ENCODE measurements at regions not wholly inside any gene's neighbourhood (a gene's known extent, or its start where the extent isn't known, plus 50 kb on each side); places are given as distances from the start of the nearest gene placed in this dataset.
"Not testable (repeated sequence)": the region's sequence is repeated elsewhere in the genome, so short reads cannot be mapped to it uniquely, and the experiment has no call there.

DNA sequence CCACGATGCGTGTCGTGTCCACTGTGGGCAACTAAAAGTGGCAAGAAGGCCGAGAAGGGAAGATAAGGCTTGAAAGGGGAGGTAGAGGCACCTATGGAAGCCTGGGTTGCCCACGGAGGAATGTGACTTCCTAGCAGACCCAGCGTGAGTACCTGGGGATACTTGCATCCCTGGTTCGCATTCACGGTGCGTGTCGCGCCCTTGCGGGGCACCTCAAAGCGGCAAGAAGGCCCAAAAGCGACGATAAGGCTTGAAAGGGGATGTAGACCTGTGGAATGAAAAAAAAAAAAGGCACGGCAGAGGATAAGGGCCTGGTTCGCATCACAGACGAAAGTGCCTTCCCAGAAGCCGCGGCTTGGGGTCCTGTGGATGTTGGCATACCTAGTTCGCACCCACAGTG, 282.9 kb downstream of the ALG10 start:
- peaks cover 5% of the 10 kb centered on the region for H3K27me3 Mint-ChIP-seq (ENCODE audit: low read depth)

DNA sequence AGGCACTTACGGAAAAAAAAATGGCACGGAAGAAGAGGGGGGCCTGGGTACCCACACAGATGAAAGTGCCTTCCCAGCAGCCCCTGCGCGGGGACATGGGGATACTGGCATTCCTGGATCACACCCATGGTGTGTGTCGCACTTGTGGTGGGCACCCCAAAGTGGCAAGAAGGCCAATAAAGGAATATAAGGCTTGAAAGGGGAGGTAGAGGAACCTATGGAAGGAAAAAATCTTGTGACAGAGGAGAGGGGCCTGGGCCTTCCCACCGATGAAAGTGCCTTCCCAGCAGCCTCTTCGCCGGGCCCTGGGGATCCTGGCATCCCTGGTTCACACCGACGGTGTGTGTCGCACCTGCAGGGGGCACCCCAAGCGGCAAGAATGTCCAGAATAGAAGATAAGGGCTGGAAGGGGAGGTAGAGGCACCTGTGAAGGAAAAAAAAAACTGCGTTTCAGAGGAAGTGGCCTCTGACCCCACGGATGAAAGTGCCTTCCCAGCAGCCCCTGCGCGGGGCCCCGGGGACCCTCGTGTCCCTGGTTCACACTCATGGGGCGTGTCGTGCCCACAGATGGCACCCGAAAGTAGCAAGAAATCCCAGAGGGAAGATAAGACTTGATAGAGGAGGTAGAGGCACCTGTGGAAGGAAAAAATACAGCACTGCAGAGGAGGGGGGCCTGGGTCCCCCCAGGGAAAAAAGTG, 284.0 kb downstream of the ALG10 start:
- peaks cover 5% of the 10 kb centered on the region for H3K27me3 Mint-ChIP-seq (ENCODE audit: low read depth)
- peaks cover 76% of the 10 kb centered on the region for H3K9me3 Mint-ChIP-seq
- H3K4me3 Mint-ChIP-seq: no peak overlapping the region
- no peak overlapping the region for H3K27ac Mint-ChIP-seq
- H3K36me3 Mint-ChIP-seq (ENCODE audit: low read depth): peaks cover 7% of the 10 kb centered on the region
- no peaks in the 10 kb centered on the region for H3K4me1 Mint-ChIP-seq
- TF ChIP-seq, protein P1, sequence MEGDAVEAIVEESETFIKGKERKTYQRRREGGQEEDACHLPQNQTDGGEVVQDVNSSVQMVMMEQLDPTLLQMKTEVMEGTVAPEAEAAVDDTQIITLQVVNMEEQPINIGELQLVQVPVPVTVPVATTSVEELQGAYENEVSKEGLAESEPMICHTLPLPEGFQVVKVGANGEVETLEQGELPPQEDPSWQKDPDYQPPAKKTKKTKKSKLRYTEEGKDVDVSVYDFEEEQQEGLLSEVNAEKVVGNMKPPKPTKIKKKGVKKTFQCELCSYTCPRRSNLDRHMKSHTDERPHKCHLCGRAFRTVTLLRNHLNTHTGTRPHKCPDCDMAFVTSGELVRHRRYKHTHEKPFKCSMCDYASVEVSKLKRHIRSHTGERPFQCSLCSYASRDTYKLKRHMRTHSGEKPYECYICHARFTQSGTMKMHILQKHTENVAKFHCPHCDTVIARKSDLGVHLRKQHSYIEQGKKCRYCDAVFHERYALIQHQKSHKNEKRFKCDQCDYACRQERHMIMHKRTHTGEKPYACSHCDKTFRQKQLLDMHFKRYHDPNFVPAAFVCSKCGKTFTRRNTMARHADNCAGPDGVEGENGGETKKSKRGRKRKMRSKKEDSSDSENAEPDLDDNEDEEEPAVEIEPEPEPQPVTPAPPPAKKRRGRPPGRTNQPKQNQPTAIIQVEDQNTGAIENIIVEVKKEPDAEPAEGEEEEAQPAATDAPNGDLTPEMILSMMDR (IDR thresholded peaks at IDR 0.05; ENCODE audit: unreplicated experiment in 3 of 3): no peak

More for the DNA sequence above, 282.9 kb downstream of the ALG10 start:
- TF ChIP-seq, protein P1 (IDR thresholded peaks at IDR 0.05; ENCODE audit: unreplicated experiment in 3 of 3): no peak
- no peaks in the 10 kb centered on the region for H3K4me1 Mint-ChIP-seq
- no peak overlapping the region for H3K4me3 Mint-ChIP-seq
- H3K9me3 Mint-ChIP-seq: peaks cover 80% of the 10 kb centered on the region
- H3K36me3 Mint-ChIP-seq (ENCODE audit: low read depth): peaks cover 10% of the 10 kb centered on the region
- H3K27ac Mint-ChIP-seq: no peak overlapping the region

DNA sequence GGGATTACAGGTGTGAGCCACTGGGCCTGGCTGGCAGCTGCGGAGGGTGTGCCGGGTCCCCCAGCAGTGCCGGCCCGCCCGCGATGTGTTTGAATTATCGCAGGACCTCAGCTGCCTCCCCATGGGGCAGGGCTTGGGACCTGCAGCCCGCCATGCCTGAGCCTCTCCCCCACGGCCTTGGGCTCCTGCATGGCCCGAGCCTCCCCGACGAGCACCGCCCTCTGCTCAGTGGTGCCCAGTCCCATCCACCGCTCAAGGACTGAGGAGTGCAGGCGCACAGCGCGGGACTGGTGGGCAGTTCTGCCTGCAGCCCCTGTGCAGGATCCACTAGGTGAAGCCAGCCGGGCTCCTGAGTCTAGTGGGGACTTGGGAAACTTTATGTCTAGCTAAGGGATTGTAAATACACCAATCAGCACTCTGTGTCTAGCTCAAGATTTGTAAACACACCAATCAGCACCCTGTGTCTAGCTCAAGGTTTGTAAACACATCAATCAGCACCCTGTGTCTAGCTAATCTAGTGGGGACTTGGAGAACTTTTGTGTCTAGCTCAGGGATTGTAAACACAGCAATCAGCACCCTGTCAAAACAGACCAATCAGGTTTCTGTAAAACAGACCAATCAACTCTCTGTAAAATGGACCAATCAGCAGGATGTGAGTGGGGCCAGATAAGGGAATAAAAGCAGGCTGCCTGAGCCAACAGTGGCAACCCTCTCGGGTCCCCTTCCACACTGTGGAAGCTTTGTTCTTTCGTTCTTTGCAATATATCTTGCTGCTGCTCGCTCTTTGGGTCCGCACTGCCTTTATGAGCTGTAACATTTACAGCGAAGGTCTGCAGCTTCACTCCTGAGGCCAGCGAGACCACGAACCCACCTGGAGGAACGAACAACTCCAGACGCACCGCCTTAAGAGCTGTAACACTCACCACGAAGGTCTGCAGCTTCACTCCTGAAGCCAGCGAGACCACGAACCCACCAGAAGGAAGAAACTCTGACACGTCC, 287.8 kb downstream of the ALG10 start:
- H3K4me1 Mint-ChIP-seq; H3K27ac Mint-ChIP-seq; H3K36me3 Mint-ChIP-seq (ENCODE audit: low read depth); H3K4me3 Mint-ChIP-seq; H3K27me3 Mint-ChIP-seq (ENCODE audit: low read depth): not testable (repeated sequence)
- H3K9me3 Mint-ChIP-seq: peaks cover 74% of the 10 kb centered on the region

DNA sequence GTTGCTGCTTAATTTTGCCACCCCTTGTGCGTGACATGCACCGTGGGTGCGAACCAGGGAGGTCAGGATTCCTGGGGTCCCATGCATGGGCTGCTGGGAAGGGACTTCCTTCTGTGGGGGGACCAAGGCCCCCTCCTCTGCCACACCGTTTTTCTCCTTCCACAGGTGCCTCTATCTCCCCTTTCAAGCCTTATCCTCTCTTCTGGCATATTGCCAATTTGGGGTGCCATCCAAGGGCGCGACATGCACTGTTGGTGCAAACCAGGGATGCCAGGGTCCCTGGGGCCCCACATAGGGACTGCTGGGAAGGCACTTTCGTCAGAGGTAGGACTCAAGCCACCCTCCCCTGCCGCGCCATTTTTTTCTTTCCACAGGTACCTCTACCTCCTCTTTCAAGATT, 289.0 kb downstream of the ALG10 start:
- H3K27me3 Mint-ChIP-seq (ENCODE audit: low read depth): no peaks in the 10 kb centered on the region
- no peak overlapping the region for H3K4me3 Mint-ChIP-seq
- TF ChIP-seq, protein P1 (IDR thresholded peaks at IDR 0.05; ENCODE audit: unreplicated experiment in 3 of 3): no peak
- H3K4me1 Mint-ChIP-seq: no peaks in the 10 kb centered on the region
- H3K9me3 Mint-ChIP-seq: peaks cover 74% of the 10 kb centered on the region
- peaks cover 9% of the 10 kb centered on the region for H3K36me3 Mint-ChIP-seq (ENCODE audit: low read depth)
- no peak overlapping the region for H3K27ac Mint-ChIP-seq

DNA sequence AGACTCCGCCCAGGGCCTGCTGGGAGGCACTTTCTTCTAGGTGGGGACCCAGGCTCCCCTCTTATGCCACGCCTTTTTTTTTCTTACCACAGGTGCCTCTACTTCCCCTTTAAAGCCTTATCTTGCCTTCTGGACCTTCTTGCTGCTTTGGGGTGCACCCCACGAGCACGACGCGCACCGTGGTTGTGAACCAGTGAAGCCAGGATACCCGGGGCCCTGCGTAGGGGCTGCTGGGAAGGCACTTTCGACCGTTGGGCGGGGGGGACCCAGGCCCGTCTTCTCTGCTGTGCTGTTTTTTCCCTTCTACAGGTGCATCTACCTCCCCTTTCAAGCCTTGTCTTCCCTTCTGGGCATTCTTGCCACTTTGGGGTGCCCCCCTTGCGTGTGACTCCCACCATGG, 305.4 kb downstream of the ALG10 start:
- TF ChIP-seq, protein P1 (IDR thresholded peaks at IDR 0.05; ENCODE audit: unreplicated experiment in 3 of 3): no peak
- Mint-ChIP-seq H3K27ac (no peak overlapping the region), H3K4me1 (no peaks in the 10 kb centered on the region), H3K27me3 (ENCODE audit: low read depth) (no peaks in the 10 kb centered on the region), H3K36me3 (ENCODE audit: low read depth) (peaks cover 16% of the 10 kb centered on the region), H3K9me3 (peaks cover 89% of the 10 kb centered on the region), H3K4me3 (no peak overlapping the region)

DNA sequence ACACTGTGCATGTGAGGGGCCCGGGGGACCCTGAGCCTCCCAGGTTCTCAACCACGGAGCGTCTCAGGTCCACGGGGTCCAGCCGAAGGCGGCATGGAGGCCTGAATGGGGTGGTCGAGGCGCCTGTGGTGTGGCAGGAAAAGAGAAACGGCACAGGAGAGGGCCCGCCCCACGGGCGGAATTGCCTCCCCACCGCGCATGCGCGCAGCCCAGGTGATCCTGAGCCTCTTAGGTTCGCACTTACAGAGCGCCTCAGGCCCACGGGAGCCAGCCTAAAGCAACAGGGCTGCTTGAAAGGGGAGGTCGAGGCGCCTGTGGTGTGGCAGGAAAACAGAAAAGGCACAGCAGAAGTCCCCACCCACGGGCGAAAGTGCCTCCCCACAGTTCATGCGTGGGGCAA, 311.0 kb downstream of the ALG10 start:
- Mint-ChIP-seq H3K4me3 (no peak overlapping the region), H3K36me3 (ENCODE audit: low read depth) (peaks cover 8% of the 10 kb centered on the region), H3K27me3 (ENCODE audit: low read depth) (no peaks in the 10 kb centered on the region), H3K9me3 (peaks cover 36% of the 10 kb centered on the region), H3K4me1 (no peaks in the 10 kb centered on the region), H3K27ac (no peak overlapping the region)
- TF ChIP-seq, protein P1 (IDR thresholded peaks at IDR 0.05; ENCODE audit: unreplicated experiment in 3 of 3): no peak

All from nephron (organoid).